ENCODE measurements at regions not wholly inside any gene's neighbourhood (a gene's known extent, or its start where the extent isn't known, plus 50 kb on each side); places are given as distances from the start of the nearest gene placed in this dataset.

DNA sequence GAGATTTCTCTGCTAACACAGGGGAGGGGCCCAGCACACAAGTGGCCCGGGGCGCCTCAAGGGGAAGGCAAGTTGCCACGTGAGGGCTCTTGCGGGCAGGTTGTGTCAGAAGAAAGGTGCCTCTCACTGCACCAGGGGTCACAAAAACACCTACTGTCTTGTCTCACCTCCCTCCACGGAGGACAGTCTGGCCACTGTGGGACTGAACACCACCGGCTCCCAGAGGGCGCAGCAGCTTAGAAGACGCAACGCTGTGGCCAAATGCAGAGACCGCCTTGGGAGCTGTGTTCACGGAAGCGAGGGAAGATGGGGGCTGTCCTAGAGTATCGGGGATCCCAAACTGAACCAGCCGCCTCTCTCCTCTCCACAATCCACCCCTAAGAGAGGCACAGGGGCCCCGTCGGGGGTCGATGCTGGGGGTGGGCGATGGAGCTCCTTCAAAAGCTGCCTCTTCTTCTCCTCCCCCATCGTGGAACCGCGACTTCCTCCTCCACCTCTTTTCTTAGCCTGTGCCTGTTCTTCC lies 177.5 kb downstream of the FOXO1 start:
- no peak for TF ChIP-seq GATA2 (IDR thresholded peaks at IDR 0.05; ENCODE audit: low read depth, low read length)
- no peak for TF ChIP-seq GATA3 (IDR thresholded peaks at IDR 0.05; ENCODE audit: low read depth, low read length)

Measured in SH-SY5Y (cell line).